Activated T-helper 2 cell treated with anti-CD3 and anti-CD28 coated beads, Interferon-gamma antibody, Interleukin-2, Interleukin-4, amounts not matched to agents 10 μg/mL and 5 μg/mL and 100 μg/mL, durations not matched to agents 14 hours and 24 hours and 36 hours (primary cell): ENCODE measurements at regions not wholly inside any gene's neighbourhood (a gene's known extent, or its start where the extent isn't known, plus 50 kb on each side); places are given as distances from the start of the nearest gene placed in this dataset.

Experiments
- DNase-seq: peaks from one replicate; pipeline ENCODE4 v3.0.0; 2021; ENCODE audit warnings: low spot score
- H3K27ac Mint-ChIP-seq: one replicate; pipeline ENCODE4 v1.8.0; 2021; ENCODE audit warnings: mixed read lengths
- H3K27me3 Mint-ChIP-seq: one replicate; pipeline ENCODE4 v1.8.0; 2021; ENCODE audit warnings: low read depth, mixed read lengths
- H3K36me3 Mint-ChIP-seq: one replicate; pipeline ENCODE4 v1.8.0; 2021; ENCODE audit warnings: low read depth, mixed read lengths
- H3K4me1 Mint-ChIP-seq: one replicate; pipeline ENCODE4 v1.8.0; 2021; ENCODE audit warnings: low read depth, mixed read lengths
- H3K4me3 Mint-ChIP-seq: one replicate; pipeline ENCODE4 v1.8.0; 2021; ENCODE audit warnings: low read depth, mild to moderate bottlenecking, moderate library complexity, mixed read lengths
- H3K9me3 Mint-ChIP-seq: one replicate; pipeline ENCODE4 v1.8.0; 2021; ENCODE audit warnings: mixed read lengths
- intact Hi-C: fragments of 100-400 bp; cut with micrococcal nuclease; formaldehyde crosslinking; loops from one replicate; pipeline ENCODE4 v1.15.1; 2023

- Mint-ChIP-seq H3K27ac (no peak overlapping the region), H3K4me3 (no peak overlapping the region), H3K4me1 (peaks cover 3% of the 10 kb centered on the region), H3K9me3 (peaks cover 3% of the 10 kb centered on the region), H3K27me3 (peaks cover 9% of the 10 kb centered on the region), H3K36me3 (no peaks in the 10 kb centered on the region)
- intact Hi-C loops: loop anchor here (10.0 kb wide), 2 partner anchors 244 to 1376 kb away; partner anchors contain the start of gene RBM26
- no peak for DNase-seq
Observed at GRCh38 chr13:78028960-78029359, 110.3 kb upstream of the EDNRB start.

- Mint-ChIP-seq H3K27ac (no peak overlapping the region), H3K4me1 (peaks cover 10% of the 10 kb centered on the region), H3K27me3 (peaks cover 5% of the 10 kb centered on the region), H3K4me3 (no peak overlapping the region), H3K9me3 (peaks cover 10% of the 10 kb centered on the region), H3K36me3 (no peaks in the 10 kb centered on the region)
- intact Hi-C loops: loop anchor here (10.0 kb wide), 2 partner anchors 240 to 1380 kb away; partner anchors contain the start of gene RBM26
- DNase-seq: no peak
Observed at GRCh38 chr13:78024996-78025395, 106.4 kb upstream of the EDNRB start.

GRCh38 chr13:78022164-78022877 lies 103.7 kb upstream of the EDNRB start:
- intact Hi-C loops: loop anchor here (1.0 to 10.0 kb wide), 4 partner anchors 94 to 1382 kb away; partner anchors contain the start of gene RBM26
- Mint-ChIP-seq H3K27ac (no peak overlapping the region), H3K4me3 (no peak overlapping the region), H3K4me1 (peaks cover 10% of the 10 kb centered on the region), H3K36me3 (no peaks in the 10 kb centered on the region), H3K27me3 (no peaks in the 10 kb centered on the region), H3K9me3 (peaks cover 10% of the 10 kb centered on the region)
- peak; percentile 32 for DNase-seq

GRCh38 chr13:78020861-78021260 lies 102.2 kb upstream of the EDNRB start:
- Mint-ChIP-seq H3K4me1 (peaks cover 8% of the 10 kb centered on the region), H3K9me3 (peaks cover 10% of the 10 kb centered on the region), H3K27me3 (peaks cover 9% of the 10 kb centered on the region), H3K27ac (no peak overlapping the region), H3K36me3 (no peaks in the 10 kb centered on the region), H3K4me3 (no peak overlapping the region)
- no peak for DNase-seq
- intact Hi-C loops: loop anchor here (10.0 kb wide), 2 partner anchors 236 to 1384 kb away; partner anchors contain the start of gene RBM26

- intact Hi-C loops: no loop called here
- H3K4me3 Mint-ChIP-seq: no peak overlapping the region
- H3K27ac Mint-ChIP-seq: no peak overlapping the region
Observed at GRCh38 chr13:78015782-78016181, 97.2 kb upstream of the EDNRB start.

GRCh38 chr13:78012046-78012445 lies 93.4 kb upstream of the EDNRB start:
- no peak overlapping the region for H3K4me3 Mint-ChIP-seq
- H3K36me3 Mint-ChIP-seq: no peaks in the 10 kb centered on the region
- intact Hi-C loops: no loop called here
- no peaks in the 10 kb centered on the region for H3K4me1 Mint-ChIP-seq
- DNase-seq: no peak
- H3K27ac Mint-ChIP-seq: no peak overlapping the region
- no peaks in the 10 kb centered on the region for H3K9me3 Mint-ChIP-seq
- H3K27me3 Mint-ChIP-seq: peaks cover 13% of the 10 kb centered on the region

More at GRCh38 chr13:78015782-78016181, 97.2 kb upstream of the EDNRB start:
- Mint-ChIP-seq H3K9me3 (no peaks in the 10 kb centered on the region), H3K4me1 (no peaks in the 10 kb centered on the region), H3K36me3 (no peaks in the 10 kb centered on the region), H3K27me3 (peaks cover 15% of the 10 kb centered on the region)
- DNase-seq: no peak

GRCh38 chr13:78004821-78005220 lies 86.2 kb upstream of the EDNRB start:
- H3K27ac Mint-ChIP-seq: no peak overlapping the region
- no peaks in the 10 kb centered on the region for H3K4me1 Mint-ChIP-seq
- no peaks in the 10 kb centered on the region for H3K27me3 Mint-ChIP-seq
- intact Hi-C loops: no loop called here
- H3K36me3 Mint-ChIP-seq: no peaks in the 10 kb centered on the region
- no peak for DNase-seq
- no peak overlapping the region for H3K4me3 Mint-ChIP-seq
- H3K9me3 Mint-ChIP-seq: no peaks in the 10 kb centered on the region

GRCh38 chr13:77999746-78000145 lies 81.1 kb upstream of the EDNRB start:
- H3K4me1 Mint-ChIP-seq: no peaks in the 10 kb centered on the region
- no peak overlapping the region for H3K27ac Mint-ChIP-seq
- intact Hi-C loops: no loop called here
- no peak overlapping the region for H3K4me3 Mint-ChIP-seq
- no peaks in the 10 kb centered on the region for H3K9me3 Mint-ChIP-seq
- no peaks in the 10 kb centered on the region for H3K27me3 Mint-ChIP-seq
- DNase-seq: no peak
- no peaks in the 10 kb centered on the region for H3K36me3 Mint-ChIP-seq

- no peak for DNase-seq
- Mint-ChIP-seq H3K27ac (no peak overlapping the region), H3K9me3 (no peaks in the 10 kb centered on the region), H3K4me1 (no peaks in the 10 kb centered on the region), H3K36me3 (no peaks in the 10 kb centered on the region), H3K4me3 (no peak overlapping the region), H3K27me3 (peaks cover 2% of the 10 kb centered on the region)
- intact Hi-C loops: no loop called here
Observed at GRCh38 chr13:77994166-77994565, 75.5 kb upstream of the EDNRB start.

GRCh38 chr13:77991003-77991402 lies 72.4 kb upstream of the EDNRB start:
- Mint-ChIP-seq H3K36me3 (no peaks in the 10 kb centered on the region), H3K4me1 (no peaks in the 10 kb centered on the region), H3K9me3 (no peaks in the 10 kb centered on the region), H3K27ac (no peak overlapping the region), H3K4me3 (no peak overlapping the region), H3K27me3 (peaks cover 2% of the 10 kb centered on the region)
- intact Hi-C loops: no loop called here
- no peak for DNase-seq

GRCh38 chr13:77989281-77989680 lies 70.7 kb upstream of the EDNRB start:
- Mint-ChIP-seq H3K4me1 (no peaks in the 10 kb centered on the region), H3K9me3 (no peaks in the 10 kb centered on the region), H3K4me3 (no peak overlapping the region), H3K27me3 (peaks cover 2% of the 10 kb centered on the region), H3K36me3 (no peaks in the 10 kb centered on the region), H3K27ac (no peak overlapping the region)
- no peak for DNase-seq
- intact Hi-C loops: no loop called here

- intact Hi-C loops: no loop called here
- H3K27me3 Mint-ChIP-seq: peaks cover 2% of the 10 kb centered on the region
- H3K36me3 Mint-ChIP-seq: no peaks in the 10 kb centered on the region
- DNase-seq: no peak
- no peaks in the 10 kb centered on the region for H3K9me3 Mint-ChIP-seq
- H3K4me3 Mint-ChIP-seq: no peak overlapping the region
- H3K4me1 Mint-ChIP-seq: no peaks in the 10 kb centered on the region
- no peak overlapping the region for H3K27ac Mint-ChIP-seq
Observed at GRCh38 chr13:77988355-77988754, 69.7 kb upstream of the EDNRB start.

- Mint-ChIP-seq H3K9me3 (no peaks in the 10 kb centered on the region), H3K27ac (no peak overlapping the region), H3K27me3 (peaks cover 2% of the 10 kb centered on the region), H3K36me3 (no peaks in the 10 kb centered on the region), H3K4me3 (no peak overlapping the region), H3K4me1 (no peaks in the 10 kb centered on the region)
- no peak for DNase-seq
- intact Hi-C loops: no loop called here
Observed at GRCh38 chr13:77986713-77987112, 68.1 kb upstream of the EDNRB start.
